H4 (cell line): ENCODE measurements at regions not wholly inside any gene's neighbourhood (a gene's known extent, or its start where the extent isn't known, plus 50 kb on each side); places are given as distances from the start of the nearest gene placed in this dataset.

ENCODE experiments used
- DNase-seq: peaks from one replicate; pipeline ENCODE4 v3.0.0-alpha.2; 2015; ENCODE audit warnings: low spot score

- DNase-seq: no peak
These were observed 117.9 kb downstream of the TLE3 start for GRCh38 chr15:69979783-69980182.

- no peak for DNase-seq
These were observed 117.2 kb downstream of the TLE3 start for GRCh38 chr15:69980341-69981059.

- DNase-seq: no peak
These were observed 115.7 kb downstream of the TLE3 start for GRCh38 chr15:69982037-69982436.

- no peak for DNase-seq
These were observed 113.9 kb downstream of the TLE3 start for GRCh38 chr15:69983696-69984265.

GRCh38 chr15:69987492-69988489, 109.9 kb downstream of the TLE3 start:
- DNase-seq: no peak

GRCh38 chr15:69988541-69989225, 109.0 kb downstream of the TLE3 start:
- DNase-seq: no peak

- DNase-seq: no peak
These were observed 106.9 kb downstream of the TLE3 start for GRCh38 chr15:69990566-69991421.

GRCh38 chr15:69991551-69991980, 106.2 kb downstream of the TLE3 start:
- no peak for DNase-seq

- no peak for DNase-seq
These were observed 105.4 kb downstream of the TLE3 start for GRCh38 chr15:69992348-69992747.

- DNase-seq: no peak
These were observed 103.1 kb downstream of the TLE3 start for GRCh38 chr15:69994429-69995205.

- DNase-seq: no peak
These were observed 101.2 kb downstream of the TLE3 start for GRCh38 chr15:69996321-69997160.

- DNase-seq: no peak
These were observed 100.6 kb downstream of the TLE3 start for GRCh38 chr15:69997161-69997485.
